ENCODE measurements at regions not wholly inside any gene's neighbourhood (a gene's known extent, or its start where the extent isn't known, plus 50 kb on each side); places are given as distances from the start of the nearest gene placed in this dataset.

- TF ChIP-seq CTCF (IDR thresholded peaks at IDR 0.05) (no peak), POLR2A (IDR thresholded peaks at IDR 0.05) (no peak)
Observed at GRCh38 chr5:73354406-73354805, 94.2 kb downstream of the FOXD1 start.

Data from Peyer's patch (tissue), 4 donors.